HCEC 1CT (cell line): ENCODE measurements at regions not wholly inside any gene's neighbourhood (a gene's known extent, or its start where the extent isn't known, plus 50 kb on each side); places are given as distances from the start of the nearest gene placed in this dataset.

Experiments
- DNase-seq: peaks from one replicate; pipeline ENCODE4 v3.0.0-alpha.2; 2017

DNA sequence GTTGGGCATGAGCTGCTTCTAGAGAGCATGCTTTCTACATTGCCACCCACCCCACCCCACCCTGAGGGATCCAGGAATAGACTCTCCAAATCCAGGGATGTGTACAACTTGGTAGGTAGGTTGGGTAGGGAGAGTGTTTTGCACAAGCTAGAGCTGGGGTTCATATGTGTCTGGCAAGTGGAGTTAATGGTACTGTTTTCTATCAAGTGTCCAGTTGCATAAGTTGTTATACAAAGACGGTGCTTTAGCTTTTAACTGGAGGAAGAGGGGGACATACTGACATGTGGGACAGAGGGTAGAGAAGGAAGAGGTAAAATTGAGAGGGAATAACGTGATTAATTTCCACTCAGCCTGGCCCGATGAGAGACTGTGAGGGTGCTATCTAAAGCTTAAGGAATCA, 51.0 kb upstream of the TNC start:
- DNase-seq = no peak

DNA sequence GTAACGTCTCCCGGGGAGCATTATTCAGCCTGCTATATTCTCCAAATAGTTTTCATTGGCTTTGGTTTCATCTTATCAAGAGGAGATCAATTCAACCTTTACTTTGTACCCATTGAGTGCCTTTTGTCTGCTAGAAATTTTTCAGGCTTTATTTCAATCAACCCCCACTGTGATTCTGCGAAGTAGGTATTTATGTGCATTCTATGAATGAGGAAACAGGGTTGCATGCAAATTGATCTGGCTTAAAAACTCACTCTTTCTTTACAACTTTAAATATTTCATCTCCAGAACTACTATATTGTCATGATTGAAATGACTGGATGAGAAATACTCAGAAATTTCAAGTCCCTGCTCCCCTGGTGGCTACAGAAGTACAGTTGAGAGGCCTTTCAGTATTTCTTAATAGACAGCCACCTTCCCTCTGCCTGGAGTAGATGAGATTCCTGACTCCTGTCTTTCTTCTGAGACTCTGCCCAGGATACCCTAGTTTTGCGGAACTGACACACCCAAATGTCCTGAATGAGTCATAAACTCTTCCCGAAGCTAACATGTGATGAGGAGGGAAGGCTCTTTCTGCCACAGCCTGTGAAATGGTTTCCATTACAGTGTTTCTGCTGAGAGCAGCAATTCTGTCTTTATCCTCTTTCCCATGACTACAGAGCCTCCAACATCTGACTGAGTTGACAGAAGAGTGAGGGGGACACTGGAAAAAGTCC, 52.6 kb upstream of the TNC start:
- DNase-seq = peak; percentile 75

DNA sequence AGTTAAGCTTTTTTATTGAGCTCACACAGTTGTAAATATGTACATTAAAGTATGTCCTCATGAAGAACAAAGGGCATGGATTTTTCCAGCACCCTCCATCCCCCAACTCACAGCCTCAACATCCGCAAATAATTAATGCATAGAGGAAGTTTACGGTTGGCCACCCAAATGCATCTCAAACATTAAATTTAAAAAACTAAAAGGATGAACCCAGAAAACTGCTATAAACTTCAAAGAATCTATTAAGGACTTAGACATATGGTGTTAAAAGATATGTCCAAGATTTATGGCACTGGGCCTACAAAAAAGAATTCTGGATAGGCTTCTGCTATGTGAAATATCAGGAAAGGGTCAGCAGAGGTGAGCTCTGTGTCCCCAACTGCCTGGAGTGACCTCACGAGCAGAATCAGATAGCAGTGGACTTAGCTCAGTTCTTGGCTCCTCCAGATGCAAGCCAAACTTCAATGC, 54.0 kb upstream of the TNC start:
- DNase-seq = no peak

DNA sequence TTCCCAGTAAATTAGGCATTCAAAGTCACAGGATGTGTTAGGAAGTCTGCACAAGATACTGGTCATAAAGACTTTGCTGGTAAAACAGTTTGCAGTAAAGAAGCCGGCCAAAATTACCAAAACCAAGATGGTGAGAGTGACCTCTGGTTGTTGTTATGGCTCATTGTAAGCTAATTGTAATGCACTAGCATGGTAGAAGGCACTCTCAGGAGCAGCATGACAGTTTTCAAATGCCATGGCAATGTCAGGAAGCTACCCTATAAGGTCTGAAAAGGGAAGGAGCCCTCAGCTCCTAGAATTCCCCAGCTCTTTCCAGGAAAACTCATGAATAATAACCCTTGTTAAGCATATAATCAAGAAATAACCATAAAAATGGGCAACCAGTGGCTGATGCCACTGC, 64.3 kb upstream of the TNC start:
- no peak for DNase-seq

DNA sequence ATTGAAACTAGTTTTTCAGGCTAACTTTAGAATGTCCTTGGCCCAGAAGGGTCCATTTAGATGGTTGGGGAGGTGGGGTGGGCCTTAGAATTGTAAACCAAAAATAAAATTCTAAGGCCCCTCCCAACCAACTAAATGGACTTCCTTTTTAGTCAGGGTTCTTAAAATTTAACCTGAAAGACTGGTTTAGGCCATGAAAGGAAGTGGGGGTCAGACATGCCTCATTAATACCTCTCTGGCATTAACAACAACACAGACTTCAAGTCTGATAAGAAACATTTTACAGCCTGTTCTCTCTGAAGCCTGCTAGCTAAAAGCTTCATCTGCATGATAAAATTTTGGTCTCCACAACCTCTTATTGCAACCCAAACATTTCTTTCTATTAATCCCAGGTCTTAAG, 65.5 kb upstream of the TNC start:
- no peak for DNase-seq

DNA sequence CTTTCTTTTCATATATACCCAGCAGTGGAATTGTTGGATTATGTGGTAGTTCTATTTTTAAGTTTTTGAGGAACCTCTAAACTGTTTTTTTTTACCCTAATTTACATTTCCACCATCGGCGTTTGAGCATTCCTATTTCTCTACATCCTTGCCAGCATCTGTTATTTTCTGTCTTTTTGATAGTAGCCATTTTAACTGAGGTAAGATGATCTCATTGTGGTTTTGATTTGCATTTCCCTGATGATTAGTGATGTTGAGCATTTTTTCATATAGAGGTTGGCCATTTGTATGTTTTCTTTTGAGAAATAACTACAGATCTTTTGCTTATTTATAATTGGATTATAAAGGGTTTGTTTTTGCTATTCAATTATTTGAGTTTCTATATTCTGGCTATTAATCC, 71.7 kb upstream of the TNC start:
- no peak for DNase-seq

DNA sequence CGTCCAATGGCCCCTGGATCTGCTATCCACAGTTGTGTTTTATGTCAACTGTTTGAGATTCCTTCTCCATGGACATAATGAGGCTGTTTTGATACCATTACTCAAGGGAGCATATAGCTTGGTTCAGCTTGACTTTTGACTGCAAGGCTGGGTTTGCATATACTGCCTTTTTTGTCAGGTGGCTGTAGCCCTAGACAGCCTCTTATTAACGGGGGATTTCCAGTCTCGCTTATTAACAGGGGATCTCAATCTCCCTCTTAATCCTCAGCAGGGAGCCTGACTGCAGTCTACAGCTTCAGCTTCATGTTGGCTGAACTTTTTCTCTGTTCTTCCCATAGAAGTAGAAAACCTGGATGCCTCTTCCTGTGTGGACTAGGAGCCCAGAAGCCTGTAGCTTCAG, 73.7 kb upstream of the TNC start:
- no peak for DNase-seq

DNA sequence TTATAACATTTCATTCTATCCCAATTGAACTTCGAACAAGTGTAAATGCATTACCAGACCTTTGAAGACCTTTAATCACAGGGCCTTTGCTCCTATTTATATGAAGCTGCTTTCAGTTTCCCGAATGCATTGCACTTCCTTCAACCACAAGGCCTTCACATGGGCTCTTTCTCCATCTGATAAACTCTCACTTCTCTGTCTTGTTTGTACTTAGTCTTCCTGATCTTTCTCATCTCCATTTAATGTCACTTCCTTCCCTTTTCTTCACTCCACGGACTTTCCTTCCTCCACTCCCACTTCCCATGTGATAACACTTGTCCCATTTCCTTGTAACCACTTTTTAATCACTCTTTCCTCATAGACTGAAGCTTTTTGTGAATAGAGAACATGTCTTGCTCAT, 74.3 kb upstream of the TNC start:
- no peak for DNase-seq

DNA sequence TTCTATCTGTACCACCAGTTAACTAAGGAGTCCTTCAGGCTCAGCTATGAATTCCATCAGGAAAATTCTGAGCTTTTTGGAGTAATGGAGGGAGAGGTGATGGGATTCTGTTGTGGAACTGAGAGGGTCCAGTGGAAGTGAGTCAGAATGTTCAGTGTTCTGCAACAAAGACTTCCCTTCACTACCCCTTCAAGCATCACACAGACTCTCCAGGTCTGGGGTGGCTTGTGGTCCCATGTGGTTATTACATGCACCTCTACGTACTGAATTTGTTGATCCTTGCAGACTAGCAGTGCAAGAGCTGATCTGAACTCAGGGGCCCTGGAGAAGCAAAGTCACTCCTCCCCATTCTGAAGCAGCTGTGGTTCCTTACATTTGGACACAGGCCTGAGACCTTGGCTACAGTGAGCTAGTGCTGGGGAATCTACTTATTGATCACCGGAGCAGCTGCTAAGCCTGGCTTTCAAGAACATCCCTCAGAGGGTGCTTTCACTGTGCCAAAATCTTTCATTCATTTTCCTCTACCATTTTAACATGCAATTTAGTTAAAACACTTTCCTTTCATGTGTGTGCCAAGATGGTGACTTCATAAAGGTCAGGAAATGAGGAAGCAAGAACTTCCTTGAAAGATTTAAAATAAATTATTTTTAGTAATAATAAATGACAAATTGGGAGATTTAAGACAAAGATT, 75.0 kb upstream of the TNC start:
- no peak for DNase-seq

DNA sequence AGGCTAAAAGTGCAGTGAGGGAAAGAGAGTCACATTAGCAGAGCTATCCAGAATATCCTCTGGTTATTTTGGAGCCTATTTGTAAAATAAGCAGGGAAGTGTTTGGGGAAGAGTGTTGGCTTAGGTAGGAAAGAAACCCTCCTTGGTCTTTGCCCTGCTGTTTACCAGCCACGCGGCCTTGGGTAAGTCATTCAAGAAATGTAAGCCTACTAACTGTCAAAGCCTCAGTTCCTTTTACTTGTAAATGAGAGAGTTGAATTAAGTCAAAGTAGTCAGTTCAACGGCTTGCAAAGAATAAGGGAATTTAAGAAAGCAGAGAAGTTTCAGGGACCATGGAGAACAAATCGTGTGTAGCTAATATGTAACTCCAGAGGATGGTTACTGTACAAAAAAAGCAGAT, 75.8 kb upstream of the TNC start:
- DNase-seq = no peak

DNA sequence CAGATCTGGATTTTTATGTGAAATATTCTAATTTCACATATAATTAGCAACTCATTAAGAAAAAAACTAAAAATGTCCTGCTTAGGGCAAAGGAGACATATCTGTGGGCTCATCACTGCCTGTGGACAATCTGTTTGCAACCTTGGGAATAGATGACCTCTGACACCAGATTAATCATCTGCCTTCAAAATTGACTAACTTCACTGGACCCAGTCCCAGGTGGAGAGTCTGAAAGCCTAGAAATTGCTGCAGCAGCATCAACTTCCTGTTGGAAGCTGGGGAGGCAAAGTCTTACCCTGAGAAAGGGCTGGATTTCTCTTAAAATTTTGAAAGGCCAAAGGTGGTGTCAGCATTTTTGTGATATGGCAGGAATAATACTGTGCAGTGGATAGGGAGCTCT, 76.3 kb upstream of the TNC start:
- peak; percentile 74 for DNase-seq

DNA sequence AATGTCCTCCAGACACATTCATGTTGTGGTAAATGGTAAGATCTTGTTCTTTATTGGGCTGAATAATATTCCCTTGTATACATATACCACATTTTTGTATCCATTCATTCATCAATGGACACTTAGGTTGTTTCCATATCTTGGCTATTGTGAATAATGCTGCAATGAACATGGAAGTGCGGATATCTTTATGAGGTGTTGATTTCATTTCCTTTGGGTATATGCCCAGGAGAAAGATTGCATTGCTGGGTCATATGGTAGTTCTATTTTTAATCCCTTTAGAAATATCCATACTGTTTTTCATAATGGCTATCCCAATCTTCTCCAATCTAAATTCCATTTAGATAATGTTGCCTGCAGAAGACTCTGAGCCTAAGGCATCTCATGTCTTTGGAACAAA, 78.0 kb upstream of the TNC start:
- no peak for DNase-seq

DNA sequence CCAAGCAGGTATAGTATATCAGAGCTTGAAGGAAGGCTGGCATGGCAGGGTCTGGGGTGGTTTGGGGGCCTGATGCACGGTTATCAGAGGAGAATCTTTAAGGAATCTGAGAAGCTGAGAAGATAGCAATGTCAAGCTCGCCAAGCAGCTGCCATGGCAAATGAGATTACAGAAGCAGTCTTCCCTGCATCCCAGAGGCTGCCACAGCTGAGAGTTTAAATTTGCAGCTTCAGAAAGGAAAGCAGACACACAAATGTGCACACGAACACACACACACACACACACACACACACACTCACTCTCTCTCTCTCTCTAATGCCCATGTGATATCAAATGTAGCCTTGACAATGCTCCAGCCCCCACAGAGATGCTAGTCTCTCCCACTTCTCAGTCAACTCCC, 79.0 kb upstream of the TNC start:
- no peak for DNase-seq

DNA sequence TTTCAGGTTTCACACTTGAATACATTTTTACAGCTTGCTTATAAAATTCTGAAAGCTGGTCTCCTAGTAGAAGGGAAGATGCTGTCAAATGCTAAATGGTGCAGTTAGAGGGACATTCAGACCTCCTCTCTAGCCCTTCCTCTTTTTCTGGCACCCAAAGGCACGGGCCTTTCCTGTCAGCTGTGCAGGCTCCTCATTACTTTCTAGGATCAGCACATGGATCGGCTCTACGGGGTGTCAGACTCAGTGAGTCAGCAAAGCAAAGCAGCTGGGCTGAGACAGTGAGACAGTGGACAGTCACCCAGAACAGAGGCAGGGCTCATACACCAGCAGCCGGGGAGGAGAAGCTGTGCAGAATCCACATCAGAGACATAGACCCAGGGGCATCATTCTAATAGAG, 80.0 kb upstream of the TNC start:
- DNase-seq = peak; percentile 87

DNA sequence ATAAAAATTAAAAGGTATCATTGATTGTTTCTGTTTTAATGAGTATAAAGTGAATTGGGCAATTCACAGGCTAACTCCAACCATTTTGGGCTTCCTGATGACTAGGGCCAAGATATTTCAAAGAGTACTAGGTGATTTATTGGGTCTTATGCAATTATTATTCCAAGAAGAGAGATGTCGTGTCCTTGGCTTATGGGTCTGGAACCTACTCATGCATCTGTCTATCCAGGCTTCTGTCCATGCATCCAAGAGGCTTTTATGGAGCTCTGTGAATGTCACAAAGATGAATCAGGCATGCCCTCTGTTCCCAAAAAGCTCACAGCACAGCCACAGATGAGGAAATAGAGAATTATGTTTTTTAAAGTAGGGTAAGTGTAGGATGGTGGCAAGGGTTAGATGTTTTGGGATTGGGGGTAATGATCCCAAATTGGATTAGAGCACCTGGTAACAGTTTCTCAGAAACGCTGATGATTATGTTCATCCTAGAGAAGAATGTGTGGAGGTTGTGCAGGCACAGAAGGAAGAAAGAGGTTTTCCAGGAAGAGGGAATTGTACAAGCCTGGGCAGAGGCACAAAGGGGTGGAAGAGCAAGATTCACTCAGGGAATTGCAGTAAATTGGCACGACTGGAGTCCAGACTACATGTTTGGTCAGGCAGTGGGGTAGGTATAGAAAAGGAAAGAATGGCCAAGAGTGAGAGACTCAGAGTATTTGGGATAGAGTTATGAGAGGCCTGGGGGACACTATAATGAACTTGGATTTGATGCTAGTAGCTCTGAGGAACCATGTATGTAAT, 83.0 kb upstream of the TNC start:
- peak; percentile 89 for DNase-seq

DNA sequence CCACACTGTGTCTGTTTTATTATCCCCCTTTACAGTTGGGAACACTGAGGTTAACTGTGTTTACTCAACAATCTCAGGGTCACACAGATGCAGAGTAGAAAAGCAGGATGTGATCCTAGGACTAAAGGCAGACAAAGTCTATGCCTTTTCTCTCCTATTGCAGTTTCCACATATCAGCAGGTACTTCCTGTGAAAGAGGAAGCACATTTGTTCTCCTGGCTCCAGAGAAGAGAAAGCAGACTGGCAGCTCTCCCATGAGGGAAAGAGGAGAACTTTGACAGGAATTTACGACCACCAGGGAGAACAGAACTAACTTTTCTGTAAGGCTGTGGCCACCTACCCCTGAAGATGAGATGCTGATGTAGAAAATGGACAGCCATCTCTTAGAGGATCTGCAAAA, 84.2 kb upstream of the TNC start:
- peak; percentile 36 for DNase-seq

DNA sequence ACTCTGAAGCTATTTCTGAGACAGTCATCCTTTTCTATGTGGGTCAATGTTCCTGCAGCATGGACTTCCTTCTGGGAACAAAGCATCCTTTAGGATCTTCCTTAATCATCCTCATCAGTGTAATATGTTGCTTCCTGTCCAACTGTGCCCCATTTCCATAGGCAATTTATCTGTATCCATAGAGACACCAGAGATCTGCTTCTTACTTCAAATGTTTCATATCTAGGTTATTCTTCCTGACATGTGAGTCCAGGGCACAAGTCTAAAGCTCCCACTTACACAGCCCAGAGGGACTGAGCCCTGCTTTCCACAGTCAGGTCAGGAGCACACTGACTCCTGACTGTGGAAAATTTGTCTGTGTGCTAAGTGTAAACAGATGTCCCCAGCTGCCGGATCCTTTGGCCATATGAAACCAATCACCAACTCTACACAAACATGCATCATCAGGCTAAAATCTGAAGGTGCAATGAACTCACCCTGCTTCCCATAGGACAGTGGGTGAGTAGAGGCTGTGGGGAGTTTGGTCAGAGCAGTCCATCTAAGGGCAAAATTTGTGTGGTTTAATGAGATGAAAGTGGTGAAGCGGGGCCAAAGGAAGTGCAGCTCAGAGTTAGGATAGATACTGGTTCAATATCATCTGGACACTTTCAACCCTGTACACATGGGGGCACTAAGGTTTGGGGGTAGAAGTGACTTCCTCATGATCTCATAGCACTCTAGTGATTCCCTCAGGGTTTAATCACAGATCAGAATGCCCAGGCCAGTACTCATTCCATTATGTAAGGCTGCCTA, 85.2 kb upstream of the TNC start:
- peak; percentile 98 for DNase-seq

DNA sequence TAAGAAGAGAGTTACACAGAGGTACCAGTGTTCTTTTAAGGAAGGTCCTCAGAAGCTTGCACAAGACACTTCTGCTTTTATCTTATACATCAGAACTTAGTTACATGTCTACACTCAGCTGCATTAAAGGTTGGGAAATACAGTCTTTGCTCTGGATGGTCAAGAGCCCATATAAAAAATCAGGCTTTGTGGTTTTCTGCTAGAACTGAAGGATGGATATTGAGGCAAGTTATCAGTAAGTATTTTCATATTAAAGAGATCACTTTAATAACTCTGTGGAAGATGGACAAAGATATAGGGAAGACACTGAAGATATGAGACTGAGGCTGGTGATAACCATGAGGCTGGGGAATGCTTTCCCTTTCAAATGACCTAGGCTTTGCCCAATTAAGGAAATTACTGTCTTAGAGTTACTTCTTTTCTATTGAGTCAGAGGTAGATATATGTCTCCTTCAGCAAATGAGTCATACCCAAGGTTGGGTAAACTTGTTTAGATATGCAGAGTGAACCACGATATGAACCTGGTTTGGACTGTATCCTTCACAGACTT, 87.0 kb upstream of the TNC start:
- peak; percentile 98 for DNase-seq

DNA sequence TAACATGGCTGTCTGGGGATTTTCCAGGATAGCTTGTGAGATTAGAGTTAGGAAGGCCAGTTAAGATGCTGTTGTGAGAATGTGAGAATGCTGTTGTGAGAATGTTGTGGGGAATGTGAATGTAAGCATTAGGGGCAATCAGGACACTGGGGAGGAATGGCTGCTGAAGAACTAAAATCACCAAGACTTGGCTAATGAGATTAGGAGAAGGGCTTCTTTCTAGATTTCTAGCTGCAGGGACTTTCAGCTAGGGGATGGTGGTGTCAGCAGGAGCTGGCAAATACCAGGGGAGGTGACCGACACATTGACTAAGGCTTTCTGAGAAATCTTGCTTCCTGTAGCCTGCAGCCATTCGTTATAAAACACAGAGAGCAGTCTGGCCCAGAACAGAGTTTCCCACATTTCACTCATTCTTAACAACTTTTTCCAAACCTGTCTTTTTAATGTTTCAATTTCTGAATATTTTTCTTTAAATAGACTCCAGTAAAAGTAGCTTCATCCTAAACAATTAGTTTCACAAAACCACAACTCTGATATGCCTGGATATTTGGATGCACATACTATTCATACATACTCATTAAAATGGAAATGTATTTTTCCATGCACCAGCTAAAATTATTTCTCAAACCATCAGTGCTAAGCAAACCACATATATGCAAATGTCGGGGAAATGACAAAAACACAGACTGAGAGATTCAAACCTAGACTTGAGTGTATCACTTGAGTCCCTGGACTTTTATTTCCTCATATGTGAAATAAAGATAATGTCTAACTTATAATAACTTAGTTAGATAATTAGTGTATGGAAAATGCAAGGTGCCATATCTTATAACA, 89.3 kb upstream of the TNC start:
- DNase-seq = no peak

DNA sequence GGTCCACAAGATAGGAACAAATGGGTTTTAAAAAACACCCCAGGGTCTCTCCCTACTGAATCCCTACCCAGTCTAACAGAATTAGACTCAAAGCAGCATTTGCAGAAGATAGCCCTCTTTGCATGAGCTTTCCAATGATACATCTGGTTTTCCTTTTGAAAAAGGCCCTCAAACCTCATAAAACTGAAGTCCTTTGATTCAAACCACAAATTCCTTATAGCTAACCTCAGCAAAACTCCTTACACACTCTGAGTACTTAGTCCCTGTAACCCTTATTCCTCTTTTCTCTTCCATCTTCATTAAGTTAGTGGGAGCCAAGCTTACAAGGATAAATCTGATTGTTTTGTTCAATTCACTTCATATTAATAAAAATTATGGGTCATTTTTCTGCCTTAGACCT, 90.5 kb upstream of the TNC start:
- DNase-seq = peak; percentile 75

DNA sequence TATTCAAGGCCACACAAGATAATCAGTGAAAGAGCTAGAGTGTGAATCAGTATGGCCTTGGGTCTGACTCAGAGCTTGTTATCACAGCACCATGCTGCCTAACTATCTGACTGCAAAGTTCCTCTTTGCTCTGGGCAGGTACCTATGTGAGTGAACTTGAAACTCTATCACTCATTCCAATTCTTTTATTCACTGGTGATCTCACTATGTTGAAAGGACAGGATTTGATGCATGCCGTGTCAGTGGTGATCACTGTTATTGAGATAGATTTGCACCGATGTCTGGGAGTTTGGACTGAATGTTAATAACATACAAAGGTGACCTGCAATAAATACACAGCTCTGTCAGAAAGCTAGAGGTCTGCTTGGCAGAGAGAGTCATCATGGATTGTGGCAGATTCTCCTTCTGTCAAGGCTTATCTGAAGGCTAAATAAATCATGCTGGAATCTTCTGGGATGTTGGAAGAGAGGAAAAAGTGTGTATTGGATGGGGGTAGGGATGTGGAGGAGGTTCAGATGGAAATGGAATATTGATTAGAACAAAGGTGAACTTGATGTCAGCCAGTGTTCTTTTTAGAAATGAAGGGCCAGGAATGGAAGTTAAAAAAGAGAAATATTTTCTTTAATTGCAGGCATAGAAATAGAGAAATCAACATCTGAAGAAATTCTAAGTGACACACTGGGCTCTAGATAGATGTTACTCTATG, 91.8 kb upstream of the TNC start:
- DNase-seq = peak; percentile 31
